HCT116 (cell line): ENCODE measurements at regions not wholly inside any gene's neighbourhood (a gene's known extent, or its start where the extent isn't known, plus 50 kb on each side); places are given as distances from the start of the nearest gene placed in this dataset.

Experiments used
- ATAC-seq: fragments of 200-7000 bp; cut with Tn5 transposase; 2 replicates; pipeline ENCODE4 v1.9.1; 2020; ENCODE audit warnings: mild to moderate bottlenecking, moderate library complexity
- BruUV-seq: library from RNA; stranded (reverse); fragments of 400-500 nt; replicated peaks from 2 replicates; lab custom pipeline; 2021; lab: Mats Ljungman, UMichigan
- CTCF ChIA-PET: fragments of 300-600 bp; sonication (Branson Sonifier 250); formaldehyde crosslinking; loops from one replicate; lab custom pipeline; 2021; ENCODE audit warnings: antibody characterized with exemption; lab: Charles Lee
- POLR2A ChIA-PET: fragments of 300-600, 350-600 bp; sonication (Branson Sonifier 250); formaldehyde crosslinking; loops from one replicate; lab custom pipeline; 2021; ENCODE audit warnings: antibody characterized with exemption; lab: Charles Lee
- RAD21 ChIA-PET, 2 experiments: fragments of 300-600 bp; sonication (Branson Sonifier 250); formaldehyde crosslinking; loops; one replicate each; lab custom pipeline; 2023; ENCODE audit warnings: low total read pairs in 2 of 2; ENCODE audit not compliant: uncharacterized antibody in 2 of 2, unreplicated experiment in 2 of 2, low non-redundant PET in 1 of 2; lab: Charles Lee
- DNase-seq: peaks from one replicate; pipeline ENCODE4 v3.0.0-alpha.2; 2010; ENCODE audit warnings: low read depth, low spot score
- H2AFZ ChIP-seq: fragments of 200-600 bp; shearing (Covaris generic), sonication (generic); 2 replicates; pipeline ENCODE4 v1.6.1; 2017; ENCODE audit warnings: low read depth, mixed run types, mixed read lengths, antibody characterized with exemption, low read length; ENCODE audit not compliant: poor library complexity, severe bottlenecking
- H3K27ac ChIP-seq: 2 replicates; pipeline ENCODE4 v1.5.1; 2012; ENCODE audit warnings: low read depth, low read length
- H3K27me3 ChIP-seq: fragments of 200-600 bp; sonication (generic); 2 replicates; pipeline ENCODE4 v1.6.1; 2016; ENCODE audit warnings: mixed run types, low read length, mixed read lengths; ENCODE audit not compliant: insufficient read depth
- H3K36me3 ChIP-seq, 2 experiments: fragments of 200-500 bp in 1 of 2; fragments of 200-600 bp in 1 of 2; sonication (Bioruptor generic) in 1 of 2; sonication (generic) in 1 of 2; 2 replicates each; pipeline versions ENCODE4 v1.5.1 to v1.6.1; 2014 to 2016; ENCODE audit warnings: low read length in 2 of 2, inconsistent platforms in 1 of 2, mixed read lengths in 1 of 2, mixed run types in 1 of 2; ENCODE audit not compliant: insufficient read depth in 2 of 2, control insufficient read depth in 1 of 2
- H3K4me1 ChIP-seq, 2 experiments: fragments of 200-600 bp in 1 of 2; sonication (generic) in 1 of 2; 2 replicates each; pipeline versions ENCODE4 v1.5.1 to v1.6.1; 2012 to 2017; ENCODE audit warnings: low read length in 2 of 2, inconsistent platforms in 1 of 2, mild to moderate bottlenecking in 1 of 2, mixed read lengths in 1 of 2, mixed run types in 1 of 2, moderate library complexity in 1 of 2; ENCODE audit not compliant: insufficient read depth in 2 of 2, control insufficient read depth in 1 of 2
- H3K4me2 ChIP-seq: fragments of 200-600 bp; sonication (generic); 2 replicates; pipeline ENCODE4 v1.6.1; 2017; ENCODE audit warnings: mixed run types, low read length, mixed read lengths
- H3K4me3 ChIP-seq, 2 experiments: fragments of 200-600 bp in 1 of 2; sonication (generic) in 1 of 2; replicated peaks in 1 of 2; 2 replicates each; pipeline ENCODE4 v1.5.1; 2011 to 2016; ENCODE audit warnings: low read length in 2 of 2, control low read depth in 1 of 2, low read depth in 1 of 2, mild to moderate bottlenecking in 1 of 2, mixed read lengths in 1 of 2, mixed run types in 1 of 2
- H3K79me2 ChIP-seq: fragments of 200-600 bp; sonication (generic); 2 replicates; pipeline ENCODE4 v1.6.1; 2017; ENCODE audit warnings: mild to moderate bottlenecking, mixed run types, low read length, moderate library complexity, mixed read lengths; ENCODE audit not compliant: insufficient read depth
- H3K9ac ChIP-seq: fragments of 200-600 bp; sonication (generic); 2 replicates; pipeline ENCODE4 v1.6.1; 2016; ENCODE audit warnings: low read length, mixed read lengths
- H3K9me2 ChIP-seq: fragments of 200-600 bp; sonication (generic), shearing (Covaris generic); 2 replicates; pipeline ENCODE4 v1.6.1; 2017; ENCODE audit warnings: mixed run types, mild to moderate bottlenecking, moderate library complexity; ENCODE audit not compliant: insufficient read depth
- H3K9me3 ChIP-seq, 2 experiments: fragments of 200-500 bp in 1 of 2; fragments of 200-600 bp in 1 of 2; sonication (Bioruptor generic) in 1 of 2; sonication (generic) in 1 of 2; 2 replicates each; pipeline ENCODE4 v1.6.1; 2014 to 2017; ENCODE audit warnings: low read length in 2 of 2, mixed read lengths in 2 of 2, inconsistent platforms in 1 of 2, low read depth in 1 of 2, mild to moderate bottlenecking in 1 of 2, mixed run types in 1 of 2, moderate library complexity in 1 of 2; ENCODE audit not compliant: control insufficient read depth in 1 of 2, insufficient read depth in 1 of 2
- H4K20me1 ChIP-seq: fragments of 200-600 bp; sonication (generic), shearing (Covaris generic); 2 replicates; pipeline ENCODE4 v1.6.1; 2017; ENCODE audit warnings: mixed run types, mild to moderate bottlenecking, moderate library complexity; ENCODE audit not compliant: insufficient read depth
- ATF3 ChIP-seq: IDR thresholded peaks from 2 replicates; pipeline ENCODE4 v1.6.1; 2012
- CEBPB ChIP-seq: IDR thresholded peaks from 2 replicates; pipeline ENCODE4 v1.6.1; 2012; ENCODE audit warnings: low read depth
- ELF1 ChIP-seq: IDR thresholded peaks from 2 replicates; pipeline ENCODE4 v1.6.1; 2012; ENCODE audit warnings: low read depth, borderline replicate concordance
- EZH2 ChIP-seq: fragments of 200-600 bp; sonication (generic); IDR thresholded peaks from 2 replicates; pipeline ENCODE4 v1.6.1; 2017; ENCODE audit warnings: antibody characterized with exemption, mixed run types
- EZH2phosphoT487 ChIP-seq: fragments of 200-600 bp; IDR thresholded peaks from 2 replicates; pipeline ENCODE4 v1.6.1; 2018; ENCODE audit warnings: antibody characterized with exemption, borderline replicate concordance
- FOSL1 ChIP-seq: IDR thresholded peaks from 2 replicates; pipeline ENCODE4 v1.6.1; 2012; ENCODE audit warnings: low read depth
- POLR2A ChIP-seq: IDR thresholded peaks from 2 replicates; pipeline ENCODE4 v1.7.0; 2011; ENCODE audit warnings: borderline replicate concordance; ENCODE audit not compliant: insufficient read depth, insufficient read length; ENCODE audit errors: extremely low read depth
- POLR2AphosphoS5 ChIP-seq: IDR thresholded peaks from 2 replicates; pipeline ENCODE4 v1.6.1; 2011; ENCODE audit warnings: mild to moderate bottlenecking, low read depth, low read length, moderate library complexity
- RAD21 ChIP-seq: IDR thresholded peaks from 2 replicates; pipeline ENCODE4 v1.6.1; 2012; ENCODE audit warnings: low read depth, mild to moderate bottlenecking
- SIN3A ChIP-seq: IDR thresholded peaks from 2 replicates; pipeline ENCODE4 v1.6.1; 2012; ENCODE audit warnings: low read depth
- TCF7L2 ChIP-seq: IDR thresholded peaks from 2 replicates; pipeline ENCODE4 v1.7.0; 2011; ENCODE audit warnings: borderline replicate concordance, inconsistent platforms; ENCODE audit not compliant: insufficient read depth, insufficient read length; ENCODE audit errors: extremely low read depth
- YY1 ChIP-seq: IDR thresholded peaks from 2 replicates; pipeline ENCODE4 v1.6.1; 2011; ENCODE audit warnings: low read length, low read depth, moderate library complexity, mild to moderate bottlenecking; ENCODE audit not compliant: insufficient replicate concordance; ENCODE audit errors: extremely low read depth
- ZBTB33 ChIP-seq: IDR thresholded peaks from 2 replicates; pipeline ENCODE4 v1.6.1; 2011; ENCODE audit warnings: mild to moderate bottlenecking, low read length, moderate library complexity; ENCODE audit not compliant: insufficient replicate concordance; ENCODE audit errors: extremely low read depth
- ZFX ChIP-seq: fragments of 450-650 bp; IDR thresholded peaks from 2 replicates; pipeline ENCODE4 v1.6.1; 2017
- ZNF274 ChIP-seq: fragments of 200-500 bp; sonication (Bioruptor generic); IDR thresholded peaks from 2 replicates; pipeline ENCODE4 v1.6.1; 2014; ENCODE audit warnings: mild to moderate bottlenecking, low read depth, low read length, inconsistent platforms
- intact Hi-C: fragments of 100-400 bp; cut with micrococcal nuclease; formaldehyde crosslinking; loops from 2 replicates; pipeline ENCODE4 v1.10.0; 2022
- TF ChIP-seq, protein P1 (sequence below): IDR thresholded peaks from 2 replicates; pipeline ENCODE4 v1.6.1; 2012; ENCODE audit warnings: low read depth
- TF ChIP-seq, protein P2 (sequence below), 3 experiments: fragments of 200-600 bp in 1 of 3; sonication (generic) in 1 of 3; IDR thresholded peaks in 2 of 3; conservative IDR thresholded peaks in 1 of 3; 2 replicates each; pipeline ENCODE4 v1.5.1; 2012 to 2017; ENCODE audit warnings: low read depth in 2 of 3, low read length in 2 of 3, antibody characterized with exemption in 1 of 3, borderline replicate concordance in 1 of 3, control low read depth in 1 of 3, mild to moderate bottlenecking in 1 of 3, mixed read lengths in 1 of 3, mixed run types in 1 of 3, moderate library complexity in 1 of 3; ENCODE audit not compliant: insufficient read depth in 1 of 3

DNA sequence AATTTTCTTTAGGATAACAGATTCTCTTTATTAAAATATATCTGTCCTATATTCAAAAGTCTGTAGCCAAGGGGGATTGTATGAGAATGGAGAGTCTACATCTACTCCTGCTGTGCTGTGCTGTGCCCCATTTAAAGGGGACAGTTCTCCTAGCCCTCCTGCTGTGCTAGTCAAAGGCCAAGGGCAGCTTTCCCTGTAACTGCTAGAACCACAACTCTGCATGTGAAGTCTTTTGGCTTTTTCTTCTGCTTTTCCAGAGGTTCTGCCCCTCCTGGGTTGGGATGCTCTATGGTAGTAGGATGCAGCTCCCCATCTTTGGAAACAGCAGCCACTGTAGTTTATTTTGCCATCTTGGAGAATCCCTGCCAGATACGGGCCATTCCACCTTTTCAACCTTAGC is 197.5 kb upstream of the JUN start:
- H3K4me2 ChIP-seq: no peak overlapping the region
- RAD21 ChIA-PET: no interaction called here
- no peaks in the 10 kb centered on the region for H3K9me2 ChIP-seq
- H3K36me3 ChIP-seq: no peaks in the 10 kb centered on the region
- no peak overlapping the region for H2AFZ ChIP-seq
- H3K27ac ChIP-seq: no peak overlapping the region
- H3K9me3 ChIP-seq: no peaks in the 10 kb centered on the region
- TF ChIP-seq ATF3 (no peak), RAD21 (no peak), CEBPB (no peak), YY1 (no peak), ELF1 (no peak), SIN3A (no peak), TCF7L2 (no peak), ZFX (no peak), POLR2AphosphoS5 (no peak), FOSL1 (no peak), ZNF274 (no peak), EZH2phosphoT487 (no peak), EZH2 (no peak), ZBTB33 (no peak), POLR2A (no peak)
- TF ChIP-seq, protein P1, sequence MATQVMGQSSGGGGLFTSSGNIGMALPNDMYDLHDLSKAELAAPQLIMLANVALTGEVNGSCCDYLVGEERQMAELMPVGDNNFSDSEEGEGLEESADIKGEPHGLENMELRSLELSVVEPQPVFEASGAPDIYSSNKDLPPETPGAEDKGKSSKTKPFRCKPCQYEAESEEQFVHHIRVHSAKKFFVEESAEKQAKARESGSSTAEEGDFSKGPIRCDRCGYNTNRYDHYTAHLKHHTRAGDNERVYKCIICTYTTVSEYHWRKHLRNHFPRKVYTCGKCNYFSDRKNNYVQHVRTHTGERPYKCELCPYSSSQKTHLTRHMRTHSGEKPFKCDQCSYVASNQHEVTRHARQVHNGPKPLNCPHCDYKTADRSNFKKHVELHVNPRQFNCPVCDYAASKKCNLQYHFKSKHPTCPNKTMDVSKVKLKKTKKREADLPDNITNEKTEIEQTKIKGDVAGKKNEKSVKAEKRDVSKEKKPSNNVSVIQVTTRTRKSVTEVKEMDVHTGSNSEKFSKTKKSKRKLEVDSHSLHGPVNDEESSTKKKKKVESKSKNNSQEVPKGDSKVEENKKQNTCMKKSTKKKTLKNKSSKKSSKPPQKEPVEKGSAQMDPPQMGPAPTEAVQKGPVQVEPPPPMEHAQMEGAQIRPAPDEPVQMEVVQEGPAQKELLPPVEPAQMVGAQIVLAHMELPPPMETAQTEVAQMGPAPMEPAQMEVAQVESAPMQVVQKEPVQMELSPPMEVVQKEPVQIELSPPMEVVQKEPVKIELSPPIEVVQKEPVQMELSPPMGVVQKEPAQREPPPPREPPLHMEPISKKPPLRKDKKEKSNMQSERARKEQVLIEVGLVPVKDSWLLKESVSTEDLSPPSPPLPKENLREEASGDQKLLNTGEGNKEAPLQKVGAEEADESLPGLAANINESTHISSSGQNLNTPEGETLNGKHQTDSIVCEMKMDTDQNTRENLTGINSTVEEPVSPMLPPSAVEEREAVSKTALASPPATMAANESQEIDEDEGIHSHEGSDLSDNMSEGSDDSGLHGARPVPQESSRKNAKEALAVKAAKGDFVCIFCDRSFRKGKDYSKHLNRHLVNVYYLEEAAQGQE: no peak
- TF ChIP-seq, protein P2, sequence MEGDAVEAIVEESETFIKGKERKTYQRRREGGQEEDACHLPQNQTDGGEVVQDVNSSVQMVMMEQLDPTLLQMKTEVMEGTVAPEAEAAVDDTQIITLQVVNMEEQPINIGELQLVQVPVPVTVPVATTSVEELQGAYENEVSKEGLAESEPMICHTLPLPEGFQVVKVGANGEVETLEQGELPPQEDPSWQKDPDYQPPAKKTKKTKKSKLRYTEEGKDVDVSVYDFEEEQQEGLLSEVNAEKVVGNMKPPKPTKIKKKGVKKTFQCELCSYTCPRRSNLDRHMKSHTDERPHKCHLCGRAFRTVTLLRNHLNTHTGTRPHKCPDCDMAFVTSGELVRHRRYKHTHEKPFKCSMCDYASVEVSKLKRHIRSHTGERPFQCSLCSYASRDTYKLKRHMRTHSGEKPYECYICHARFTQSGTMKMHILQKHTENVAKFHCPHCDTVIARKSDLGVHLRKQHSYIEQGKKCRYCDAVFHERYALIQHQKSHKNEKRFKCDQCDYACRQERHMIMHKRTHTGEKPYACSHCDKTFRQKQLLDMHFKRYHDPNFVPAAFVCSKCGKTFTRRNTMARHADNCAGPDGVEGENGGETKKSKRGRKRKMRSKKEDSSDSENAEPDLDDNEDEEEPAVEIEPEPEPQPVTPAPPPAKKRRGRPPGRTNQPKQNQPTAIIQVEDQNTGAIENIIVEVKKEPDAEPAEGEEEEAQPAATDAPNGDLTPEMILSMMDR (IDR thresholded peaks at IDR 0.05 in 2 of 3, conservative IDR thresholded peaks at IDR 0.05 in 1 of 3; ENCODE audit: borderline replicate concordance in 1 of 3, insufficient read depth in 1 of 3, low read depth in 2 of 3, low read length in 2 of 3): no peak
- no peaks in the 10 kb centered on the region for H3K79me2 ChIP-seq
- POLR2A ChIA-PET: no interaction called here
- no peaks in the 10 kb centered on the region for H4K20me1 ChIP-seq
- H3K4me1 ChIP-seq: no peaks in the 10 kb centered on the region
- DNase-seq (no peak), ATAC-seq (no peak)
- intact Hi-C loops: no loop called here
- CTCF ChIA-PET: no interaction called here
- H3K9ac ChIP-seq: no peak overlapping the region
- H3K4me3 ChIP-seq: no peak overlapping the region
- no TSS peak for BruUV-seq
- H3K27me3 ChIP-seq: no peaks in the 10 kb centered on the region
